A673 (cell line): ENCODE measurements at regions not wholly inside any gene's neighbourhood (a gene's known extent, or its start where the extent isn't known, plus 50 kb on each side); places are given as distances from the start of the nearest gene placed in this dataset.

Experiments
- BruUV-seq: library from RNA; stranded (reverse); fragments of 400-500 nt; replicated peaks from 2 replicates; lab custom pipeline; 2021; lab: Mats Ljungman, UMichigan
- CTCF ChIA-PET: fragments of 300-600 bp; sonication (Branson Sonifier 250); formaldehyde crosslinking; loops from one replicate; lab custom pipeline; 2022; ENCODE audit warnings: antibody characterized with exemption; lab: Charles Lee
- POLR2A ChIA-PET: fragments of 300-600 bp; sonication (Branson Sonifier 250); formaldehyde crosslinking; loops from one replicate; lab custom pipeline; 2022; ENCODE audit warnings: antibody characterized with exemption; ENCODE audit not compliant: low non-redundant PET; lab: Charles Lee
- DNase-seq: peaks from one replicate; pipeline ENCODE4 v3.0.0-alpha.2; 2015; ENCODE audit warnings: low spot score
- H3K27ac ChIP-seq: fragments of 200-600 bp; sonication (generic); 2 replicates; pipeline ENCODE4 v1.5.1; 2016; ENCODE audit warnings: mixed run types, low read depth, mild to moderate bottlenecking, mixed read lengths, antibody characterized with exemption, low read length; ENCODE audit not compliant: poor library complexity, severe bottlenecking
- H3K27me3 ChIP-seq: fragments of 200-600 bp; sonication (generic); replicated peaks from 2 replicates; pipeline ENCODE4 v1.6.1; 2017; ENCODE audit warnings: mixed run types, low read depth, mild to moderate bottlenecking, mixed read lengths, antibody characterized with exemption, low read length; ENCODE audit not compliant: insufficient read depth, poor library complexity
- H3K36me3 ChIP-seq: fragments of 200-600 bp; sonication (generic); 2 replicates; pipeline ENCODE4 v1.6.1; 2016; ENCODE audit warnings: mixed run types, mild to moderate bottlenecking, mixed read lengths, antibody characterized with exemption, low read length; ENCODE audit not compliant: insufficient read depth, poor library complexity, severe bottlenecking
- H3K4me1 ChIP-seq: fragments of 200-600 bp; sonication (generic); 2 replicates; pipeline ENCODE4 v1.6.1; 2017; ENCODE audit warnings: mixed run types, mild to moderate bottlenecking, mixed read lengths, antibody characterized with exemption, low read length; ENCODE audit not compliant: insufficient read depth, poor library complexity, severe bottlenecking
- H3K4me3 ChIP-seq: fragments of 200-600 bp; sonication (generic); 2 replicates; pipeline ENCODE4 v1.5.1; 2016; ENCODE audit warnings: low read depth, mixed run types, mild to moderate bottlenecking, mixed read lengths, low read length; ENCODE audit not compliant: poor library complexity, severe bottlenecking
- H3K9me3 ChIP-seq: fragments of 200-600 bp; sonication (generic); 2 replicates; pipeline ENCODE4 v1.6.1; 2016; ENCODE audit warnings: mixed run types, low read depth, mild to moderate bottlenecking, mixed read lengths, antibody characterized with exemption, low read length; ENCODE audit not compliant: poor library complexity, severe bottlenecking
- CTCF ChIP-seq: fragments of 300-800, 200-600 bp; sonication (generic); conservative IDR thresholded peaks from 2 replicates; pipeline ENCODE4 v1.5.1; 2017; ENCODE audit warnings: low read depth, mild to moderate bottlenecking, antibody characterized with exemption, low read length, moderate library complexity, mixed read lengths
- EZH2 ChIP-seq: fragments of 200-600 bp; sonication (generic); IDR thresholded peaks from 2 replicates; pipeline ENCODE4 v1.6.1; 2017; ENCODE audit warnings: borderline replicate concordance, low read depth, mild to moderate bottlenecking, mixed read lengths, antibody characterized with exemption, low read length; ENCODE audit not compliant: poor library complexity, severe bottlenecking
- intact Hi-C: fragments of 100-400 bp; cut with micrococcal nuclease; formaldehyde crosslinking; loops from one replicate; pipeline ENCODE4 v1.10.0; 2022; ENCODE audit not compliant: unreplicated experiment

DNA sequence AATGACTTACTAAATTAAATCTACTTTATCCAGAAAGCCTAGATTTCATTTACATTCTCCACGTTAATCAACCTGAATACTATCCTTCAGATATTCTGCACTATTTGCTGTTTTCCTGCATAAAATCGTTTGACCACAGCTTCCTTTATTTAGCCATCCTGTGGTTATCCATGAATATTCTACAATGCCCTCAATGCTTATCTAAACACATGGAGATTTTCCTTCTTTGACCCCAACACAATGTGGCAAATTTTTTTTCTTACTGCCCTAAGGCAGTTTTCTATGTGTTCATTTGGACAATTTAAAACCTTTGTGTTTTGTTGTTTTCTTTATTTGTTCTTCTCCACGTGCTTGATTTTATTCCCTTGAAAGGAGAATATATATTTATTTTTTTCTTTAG lies 495.5 kb upstream of the ROBO1 start:
- no peak for TF ChIP-seq EZH2
- no peak for TF ChIP-seq CTCF
- no peak for DNase-seq
- no peak overlapping the region for H3K4me3 ChIP-seq
- H3K9me3 ChIP-seq: no peaks in the 10 kb centered on the region
- no peaks in the 10 kb centered on the region for H3K36me3 ChIP-seq
- H3K27me3 ChIP-seq: no peaks in the 10 kb centered on the region
- ChIA-PET CTCF (no interaction called here), POLR2A (interaction anchor here (0.6 kb wide), 1 partner anchor 184 kb away, joined by 4 read pairs; no protein-coding TSS in a partner anchor)
- no peak overlapping the region for H3K27ac ChIP-seq
- intact Hi-C loops: no loop called here
- H3K4me1 ChIP-seq: no peaks in the 10 kb centered on the region
- no TSS peak for BruUV-seq

DNA sequence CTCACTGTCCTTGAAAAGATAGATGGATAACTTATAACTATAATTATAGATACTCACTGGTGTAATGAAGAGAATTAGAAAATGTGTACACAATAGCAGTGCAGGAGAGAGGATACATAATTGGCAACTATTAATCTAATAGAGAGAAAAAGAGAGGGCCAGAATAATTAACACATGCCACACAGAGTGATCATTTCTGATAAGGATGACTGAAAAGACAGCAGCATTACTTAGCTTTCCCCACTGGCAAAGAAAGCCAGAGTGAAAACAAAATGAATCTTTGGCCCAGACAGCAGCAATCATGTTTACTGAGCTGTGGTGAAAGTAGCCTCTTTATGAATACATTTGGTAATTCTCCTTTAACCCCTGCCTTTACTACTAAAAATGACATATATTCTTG lies 493.3 kb upstream of the ROBO1 start:
- TF ChIP-seq EZH2: no peak
- no peak for TF ChIP-seq CTCF
- ChIA-PET POLR2A (no interaction called here), CTCF (no interaction called here)
- no peaks in the 10 kb centered on the region for H3K9me3 ChIP-seq
- no TSS peak for BruUV-seq
- no peaks in the 10 kb centered on the region for H3K4me1 ChIP-seq
- DNase-seq: no peak
- no peaks in the 10 kb centered on the region for H3K36me3 ChIP-seq
- intact Hi-C loops: no loop called here
- no peak overlapping the region for H3K4me3 ChIP-seq
- no peak overlapping the region for H3K27ac ChIP-seq
- no peaks in the 10 kb centered on the region for H3K27me3 ChIP-seq

DNA sequence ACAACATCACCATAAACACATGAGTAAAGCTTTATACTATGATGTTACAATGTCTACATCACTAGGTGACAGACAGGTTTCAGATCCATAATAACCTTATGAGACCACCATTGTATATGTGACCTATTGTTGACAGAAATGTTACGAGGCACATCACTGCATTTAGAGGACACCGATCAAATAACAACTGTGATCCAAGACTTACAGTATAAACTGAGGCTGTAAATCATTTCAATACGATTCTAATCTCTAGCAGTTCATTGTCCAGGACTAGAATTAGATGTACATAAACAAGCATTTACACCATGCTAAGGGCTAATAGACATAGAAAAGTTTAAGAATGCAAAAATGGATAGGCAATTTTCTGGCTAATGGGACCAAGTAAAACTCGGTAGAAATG lies 491.9 kb upstream of the ROBO1 start:
- no peak for DNase-seq
- no peak overlapping the region for H3K4me3 ChIP-seq
- no peaks in the 10 kb centered on the region for H3K36me3 ChIP-seq
- H3K27ac ChIP-seq: no peak overlapping the region
- H3K27me3 ChIP-seq: no peaks in the 10 kb centered on the region
- intact Hi-C loops: no loop called here
- H3K4me1 ChIP-seq: no peaks in the 10 kb centered on the region
- CTCF ChIA-PET: no interaction called here
- TF ChIP-seq EZH2 (no peak), CTCF (no peak)
- BruUV-seq: no TSS peak
- POLR2A ChIA-PET: no interaction called here
- H3K9me3 ChIP-seq: no peaks in the 10 kb centered on the region
